ENCODE measurements at regions not wholly inside any gene's neighbourhood (a gene's known extent, or its start where the extent isn't known, plus 50 kb on each side); places are given as distances from the start of the nearest gene placed in this dataset.
"Not testable (repeated sequence)": the region's sequence is repeated elsewhere in the genome, so short reads cannot be mapped to it uniquely, and the experiment has no call there.

DNA sequence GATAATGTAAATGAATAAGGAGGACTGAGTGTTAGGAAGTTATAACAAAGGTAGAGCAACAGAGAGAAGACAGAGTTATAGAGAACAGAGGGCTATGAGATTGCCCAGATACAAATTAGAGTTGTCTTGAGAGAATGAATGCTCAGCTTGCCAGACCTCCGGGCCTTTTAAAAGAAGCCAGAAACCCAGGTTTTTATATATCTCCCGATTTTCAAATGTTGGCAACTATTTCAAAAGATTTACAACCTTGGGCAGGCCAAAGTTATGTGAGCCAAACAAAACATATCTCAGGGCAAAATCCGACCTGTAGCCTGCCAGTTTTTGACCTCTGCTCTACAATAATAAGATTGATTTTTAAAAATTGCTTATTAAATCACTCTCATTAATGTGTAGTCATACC is 573.1 kb upstream of the SLC10A2 start:
- no peak for DNase-seq (ENCODE audit: low read depth)

- DNase-seq (ENCODE audit: low read depth) = no peak
These were observed 572.5 kb upstream of the SLC10A2 start for GRCh38 chr13:103638706-103639105.

DNA sequence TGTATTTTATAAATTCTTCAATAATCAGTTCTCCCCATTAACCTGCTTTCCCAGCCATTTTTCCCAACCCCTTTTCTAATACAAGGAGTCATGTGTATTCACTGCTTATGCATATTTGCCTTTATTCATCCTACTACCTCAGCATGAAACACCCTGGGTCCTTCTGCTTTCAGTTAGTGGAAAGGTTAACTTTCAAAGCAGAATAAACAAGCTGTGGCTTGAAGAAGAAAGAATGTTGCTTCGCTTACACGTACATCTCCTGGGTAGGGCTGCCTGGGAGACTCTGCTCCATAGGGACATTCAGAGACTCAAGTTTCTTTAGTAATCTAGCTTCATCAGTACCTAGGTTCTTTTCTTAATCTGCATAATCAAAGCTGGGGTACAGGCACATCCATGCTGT is 567.8 kb upstream of the SLC10A2 start:
- DNase-seq (ENCODE audit: low read depth) = no peak

- DNase-seq (ENCODE audit: low read depth) = no peak
These were observed 559.0 kb upstream of the SLC10A2 start for GRCh38 chr13:103625194-103625593.

- no peak for DNase-seq (ENCODE audit: low read depth)
These were observed 551.9 kb upstream of the SLC10A2 start for GRCh38 chr13:103618151-103618550.

- DNase-seq (ENCODE audit: low read depth) = no peak
These were observed 549.6 kb upstream of the SLC10A2 start for GRCh38 chr13:103615771-103616170.

DNA sequence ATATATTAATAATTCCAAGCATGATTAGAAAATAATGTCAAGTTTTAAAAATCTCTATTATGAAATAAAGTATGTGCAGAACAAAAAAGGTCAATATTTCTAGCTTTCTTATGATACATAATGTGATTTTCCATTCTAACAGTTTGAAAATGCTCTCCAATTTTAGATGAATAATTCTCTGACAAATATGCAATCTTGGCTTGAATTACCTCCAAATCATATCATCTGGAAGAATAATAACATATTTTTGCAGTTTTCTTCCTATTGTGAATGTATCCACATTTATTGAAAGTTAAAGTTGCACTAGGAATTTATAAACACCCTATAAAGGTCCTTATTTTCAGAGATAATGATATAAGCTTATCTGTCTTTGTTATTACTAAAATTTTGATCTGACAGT is 548.5 kb upstream of the SLC10A2 start:
- no peak for DNase-seq (ENCODE audit: low read depth)

- no peak for DNase-seq (ENCODE audit: low read depth)
These were observed 541.8 kb upstream of the SLC10A2 start for GRCh38 chr13:103607995-103608394.

- DNase-seq (ENCODE audit: low read depth) = peak; percentile 3
These were observed 539.5 kb upstream of the SLC10A2 start for GRCh38 chr13:103605546-103606326.

GRCh38 chr13:103599870-103600269 is 533.7 kb upstream of the SLC10A2 start:
- not testable (repeated sequence) for DNase-seq (ENCODE audit: low read depth)

DNA sequence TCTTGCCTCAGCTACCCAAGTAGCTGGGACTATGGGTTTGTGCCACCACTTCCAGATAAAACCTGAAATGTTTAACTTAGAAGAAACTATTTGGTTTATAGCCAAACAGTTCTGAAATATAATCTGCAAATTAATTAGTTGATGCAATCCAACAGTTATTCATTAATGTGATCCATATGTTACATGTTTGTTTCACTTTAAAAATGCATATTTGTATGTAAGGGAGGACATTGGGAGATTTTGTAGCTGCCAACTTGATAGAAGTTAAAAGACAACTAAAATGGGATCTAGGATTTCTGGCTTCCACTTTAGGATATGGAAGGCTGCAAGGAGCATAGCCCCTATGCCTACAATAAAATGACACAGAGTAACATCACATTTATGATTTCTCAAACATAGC is 532.5 kb upstream of the SLC10A2 start:
- no peak for DNase-seq (ENCODE audit: low read depth)

GRCh38 chr13:103573446-103573845 is 507.2 kb upstream of the SLC10A2 start:
- no peak for DNase-seq (ENCODE audit: low read depth)

- DNase-seq (ENCODE audit: low read depth) = no peak
These were observed 502.1 kb upstream of the SLC10A2 start for GRCh38 chr13:103568314-103568713.

DNA sequence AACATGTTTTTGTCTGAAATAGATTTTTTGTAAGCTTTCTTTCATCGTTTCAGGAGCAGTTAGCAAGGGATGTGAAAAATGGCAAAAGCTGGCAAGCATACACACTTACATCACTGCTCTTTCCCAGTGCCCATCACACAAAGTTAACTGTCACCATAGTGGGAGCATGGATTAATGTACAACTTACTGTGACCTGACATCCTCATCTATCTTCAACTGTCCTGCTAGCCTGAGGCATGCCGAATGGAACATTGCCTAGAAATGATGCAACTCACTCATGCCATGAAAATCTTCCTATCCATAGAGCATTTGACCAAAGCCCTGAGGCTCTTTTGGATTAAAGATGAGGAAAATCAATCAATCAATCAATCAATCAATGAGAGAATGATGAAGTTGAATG is 491.7 kb upstream of the SLC10A2 start:
- DNase-seq (ENCODE audit: low read depth) = no peak

GRCh38 chr13:103556681-103557080 is 490.5 kb upstream of the SLC10A2 start:
- DNase-seq (ENCODE audit: low read depth) = no peak

GRCh38 chr13:103547914-103548313 is 481.7 kb upstream of the SLC10A2 start:
- DNase-seq (ENCODE audit: low read depth) = no peak

DNA sequence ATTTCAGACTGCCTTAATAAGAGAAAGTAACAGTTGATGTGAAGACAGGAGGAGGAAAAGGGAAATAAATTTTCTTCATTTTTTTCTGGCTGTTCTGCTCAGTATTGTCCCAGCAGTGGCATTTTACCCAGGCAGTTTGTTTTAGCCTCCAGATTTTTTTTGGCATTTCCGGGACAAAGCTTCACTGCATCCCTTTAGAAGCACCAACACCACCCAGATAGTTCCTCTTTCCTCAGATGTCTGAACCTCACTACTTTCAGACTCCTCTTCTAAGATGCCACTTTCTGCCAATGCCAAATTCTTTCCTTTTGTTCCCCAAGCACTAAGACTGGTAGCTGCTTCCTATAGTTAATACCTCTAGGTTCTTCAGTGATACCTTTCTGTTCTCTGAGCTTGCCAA is 480.1 kb upstream of the SLC10A2 start:
- DNase-seq (ENCODE audit: low read depth) = no peak

- no peak for DNase-seq (ENCODE audit: low read depth)
These were observed 476.4 kb upstream of the SLC10A2 start for GRCh38 chr13:103542648-103543047.

DNA sequence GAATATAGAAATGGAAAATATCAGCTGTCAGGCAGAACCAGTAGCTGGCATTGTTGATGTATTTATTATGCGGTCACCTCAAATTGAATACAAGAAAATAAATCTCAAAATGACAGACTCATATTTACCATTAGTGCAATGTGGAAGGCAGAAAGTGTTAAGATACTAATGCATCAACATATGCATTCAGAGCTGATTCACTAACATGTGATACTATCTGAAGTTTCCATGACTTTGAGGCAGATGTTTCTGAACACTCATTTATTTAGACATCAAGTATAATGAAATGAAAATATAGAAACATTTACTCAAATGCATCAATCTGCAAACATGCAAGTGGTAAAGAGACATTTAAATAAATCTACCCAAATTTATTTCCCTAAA is 474.2 kb upstream of the SLC10A2 start:
- DNase-seq (ENCODE audit: low read depth) = no peak

- DNase-seq (ENCODE audit: low read depth) = no peak
These were observed 473.6 kb upstream of the SLC10A2 start for GRCh38 chr13:103539721-103540381.

DNA sequence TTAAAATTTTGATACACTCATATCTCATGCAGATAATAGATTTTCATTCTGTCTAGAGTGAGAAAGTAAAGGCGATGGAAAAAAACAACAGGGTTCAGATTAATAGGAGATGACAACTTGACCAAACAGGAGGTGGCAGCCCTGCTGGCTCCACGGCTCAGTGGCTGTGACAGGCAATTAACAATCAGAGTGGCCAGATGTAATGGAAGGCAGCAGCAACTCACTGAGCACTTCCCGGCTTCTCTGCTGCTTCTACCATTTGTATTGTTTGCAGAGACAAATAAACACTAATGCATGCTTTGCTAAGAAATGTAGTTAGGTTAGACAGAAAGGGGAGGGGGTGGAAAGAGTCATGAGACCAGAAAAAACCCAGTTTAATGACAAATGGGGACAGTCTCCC is 473.0 kb upstream of the SLC10A2 start:
- DNase-seq (ENCODE audit: low read depth) = no peak

GRCh38 chr13:103537616-103538015 is 471.4 kb upstream of the SLC10A2 start:
- no peak for DNase-seq (ENCODE audit: low read depth)

DNA sequence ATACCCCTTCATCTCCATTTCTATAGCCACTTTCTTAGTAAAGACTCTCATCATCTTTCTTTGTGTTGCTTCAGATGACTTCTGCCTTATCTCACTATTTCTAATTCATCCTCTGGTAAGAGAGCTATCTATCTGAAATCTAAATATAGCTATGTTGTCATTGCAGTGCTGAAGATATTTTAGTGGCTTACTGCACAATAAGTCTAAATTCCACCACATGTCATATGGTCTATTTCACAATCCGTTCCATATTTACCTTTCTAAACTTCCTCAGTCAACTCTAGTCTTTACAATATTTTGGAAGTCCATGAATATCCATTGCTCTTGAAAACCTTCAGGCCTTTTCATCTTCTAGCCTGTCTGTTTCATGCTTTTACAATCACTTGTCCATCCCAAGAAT is 465.1 kb upstream of the SLC10A2 start:
- DNase-seq (ENCODE audit: low read depth) = no peak

GRCh38 chr13:103528437-103528836 is 462.2 kb upstream of the SLC10A2 start:
- DNase-seq (ENCODE audit: low read depth) = no peak

Measured in ELR (cell line).